Fibroblast of pulmonary artery (primary cell): ENCODE measurements at regions not wholly inside any gene's neighbourhood (a gene's known extent, or its start where the extent isn't known, plus 50 kb on each side); places are given as distances from the start of the nearest gene placed in this dataset.

Experiments used
- DNase-seq: peaks from one replicate; pipeline ENCODE4 v3.0.0-alpha.2; 2010; ENCODE audit warnings: low read depth
- H3K4me3 ChIP-seq: replicated peaks from 2 replicates; pipeline ENCODE4 v1.5.1; 2011; ENCODE audit warnings: low read depth, mild to moderate bottlenecking, control low read depth, low read length, moderate library complexity
- CTCF ChIP-seq: IDR thresholded peaks from 2 replicates; pipeline ENCODE4 v1.5.1; 2011; ENCODE audit warnings: mild to moderate bottlenecking, control low read depth, low read length, inconsistent platforms; ENCODE audit errors: missing control alignments

GRCh38 chr18:10076502-10077030, 162.8 kb downstream of the VAPA start:
- no peak for TF ChIP-seq CTCF
- H3K4me3 ChIP-seq, result no peak overlapping the region
- no peak for DNase-seq

- DNase-seq, result no peak
- H3K4me3 ChIP-seq, result no peak overlapping the region
- no peak for TF ChIP-seq CTCF
Measured at GRCh38 chr18:10077986-10078385, 164.2 kb downstream of the VAPA start.

GRCh38 chr18:10080372-10080771, 166.6 kb downstream of the VAPA start:
- no peak for DNase-seq
- TF ChIP-seq CTCF, result no peak
- no peak overlapping the region for H3K4me3 ChIP-seq

- TF ChIP-seq CTCF, result no peak
- DNase-seq, result no peak
- no peak overlapping the region for H3K4me3 ChIP-seq
Measured at GRCh38 chr18:10081492-10081891, 167.7 kb downstream of the VAPA start.

GRCh38 chr18:10085416-10085815, 171.6 kb downstream of the VAPA start:
- no peak overlapping the region for H3K4me3 ChIP-seq
- no peak for TF ChIP-seq CTCF
- DNase-seq, result no peak

GRCh38 chr18:10085876-10086275, 172.1 kb downstream of the VAPA start:
- DNase-seq, result no peak
- TF ChIP-seq CTCF, result no peak
- no peak overlapping the region for H3K4me3 ChIP-seq

- TF ChIP-seq CTCF, result no peak
- no peak overlapping the region for H3K4me3 ChIP-seq
- no peak for DNase-seq
Measured at GRCh38 chr18:10086458-10087210, 172.8 kb downstream of the VAPA start.
